DND-41 (cell line): ENCODE measurements at regions not wholly inside any gene's neighbourhood (a gene's known extent, or its start where the extent isn't known, plus 50 kb on each side); places are given as distances from the start of the nearest gene placed in this dataset.

ENCODE experiments used
- ATAC-seq: fragments of 200-7000 bp; cut with Tn5 transposase; 3 replicates; pipeline ENCODE4 v1.9.1; 2021; ENCODE audit warnings: low read depth; ENCODE audit not compliant: insufficient read depth
- DNase-seq: peaks from one replicate; pipeline ENCODE4 v3.0.0-alpha.2; 2020
- H2AFZ ChIP-seq: 2 replicates; pipeline ENCODE4 v1.6.0; 2012; ENCODE audit warnings: low read depth, low read length
- H3K27ac ChIP-seq: 2 replicates; pipeline ENCODE4 v1.5.1; 2012; ENCODE audit warnings: low read length, inconsistent platforms
- H3K27me3 ChIP-seq: fragments of 200-600 bp; sonication (generic); 2 replicates; pipeline ENCODE4 v1.6.0; 2012; ENCODE audit warnings: low read length, mild to moderate bottlenecking, inconsistent platforms; ENCODE audit not compliant: insufficient read depth, poor library complexity
- H3K36me3 ChIP-seq: 2 replicates; pipeline ENCODE4 v1.5.1; 2012; ENCODE audit warnings: low read length, inconsistent platforms; ENCODE audit not compliant: insufficient read depth
- H3K4me1 ChIP-seq: 2 replicates; pipeline ENCODE4 v1.5.1; 2012; ENCODE audit warnings: mild to moderate bottlenecking, low read length; ENCODE audit not compliant: insufficient read depth
- H3K4me2 ChIP-seq: 2 replicates; pipeline ENCODE4 v1.6.0; 2012; ENCODE audit warnings: mild to moderate bottlenecking, moderate library complexity, low read length, inconsistent platforms; ENCODE audit not compliant: insufficient read depth
- H3K4me3 ChIP-seq, 2 experiments: fragments of 200-600 bp in 1 of 2; shearing (Covaris generic) in 1 of 2; 2 replicates each; pipeline ENCODE4 v1.5.1; 2012 to 2016; ENCODE audit warnings: inconsistent platforms in 2 of 2, low read length in 2 of 2, mild to moderate bottlenecking in 2 of 2, low read depth in 1 of 2, moderate library complexity in 1 of 2
- H3K79me2 ChIP-seq: 2 replicates; pipeline ENCODE4 v1.6.0; 2012; ENCODE audit warnings: low read length, inconsistent platforms; ENCODE audit not compliant: insufficient read depth
- H3K9ac ChIP-seq: 2 replicates; pipeline ENCODE4 v1.6.0; 2012; ENCODE audit warnings: low read depth, mild to moderate bottlenecking, inconsistent platforms, low read length, moderate library complexity
- H3K9me3 ChIP-seq: 2 replicates; pipeline ENCODE4 v1.5.1; 2012; ENCODE audit warnings: low read length, moderate library complexity, mild to moderate bottlenecking, inconsistent platforms; ENCODE audit not compliant: insufficient read depth, severe bottlenecking
- H4K20me1 ChIP-seq: 2 replicates; pipeline ENCODE4 v1.6.0; 2012; ENCODE audit warnings: low read length; ENCODE audit not compliant: insufficient read depth
- CTCF ChIP-seq: IDR thresholded peaks from 2 replicates; pipeline ENCODE4 v1.5.1; 2012; ENCODE audit warnings: borderline replicate concordance, low read length, moderate library complexity, mild to moderate bottlenecking; ENCODE audit not compliant: poor library complexity, severe bottlenecking; ENCODE audit errors: extremely low read depth
- EZH2 ChIP-seq: IDR thresholded peaks from 3 replicates; pipeline ENCODE4 v1.6.1; 2012; ENCODE audit warnings: borderline replicate concordance, low read depth, mild to moderate bottlenecking, moderate library complexity, low read length, inconsistent platforms; ENCODE audit not compliant: severe bottlenecking

GRCh38 chr1:87165177-87165576 lies 163.5 kb upstream of the LMO4 start:
- no peak for ATAC-seq
- peaks cover 3% of the 10 kb centered on the region for H3K9me3 ChIP-seq
- no peaks in the 10 kb centered on the region for H3K36me3 ChIP-seq
- H3K4me2 ChIP-seq = no peak overlapping the region
- peaks cover 12% of the 10 kb centered on the region for H3K27me3 ChIP-seq
- no peak overlapping the region for H2AFZ ChIP-seq
- TF ChIP-seq EZH2 = no peak
- TF ChIP-seq CTCF = no peak
- no peaks in the 10 kb centered on the region for H4K20me1 ChIP-seq
- H3K4me1 ChIP-seq = no peaks in the 10 kb centered on the region
- no peak overlapping the region for H3K27ac ChIP-seq
- no peak overlapping the region for H3K9ac ChIP-seq
- no peak for DNase-seq
- no peaks in the 10 kb centered on the region for H3K79me2 ChIP-seq
- no peak overlapping the region for H3K4me3 ChIP-seq

DNA sequence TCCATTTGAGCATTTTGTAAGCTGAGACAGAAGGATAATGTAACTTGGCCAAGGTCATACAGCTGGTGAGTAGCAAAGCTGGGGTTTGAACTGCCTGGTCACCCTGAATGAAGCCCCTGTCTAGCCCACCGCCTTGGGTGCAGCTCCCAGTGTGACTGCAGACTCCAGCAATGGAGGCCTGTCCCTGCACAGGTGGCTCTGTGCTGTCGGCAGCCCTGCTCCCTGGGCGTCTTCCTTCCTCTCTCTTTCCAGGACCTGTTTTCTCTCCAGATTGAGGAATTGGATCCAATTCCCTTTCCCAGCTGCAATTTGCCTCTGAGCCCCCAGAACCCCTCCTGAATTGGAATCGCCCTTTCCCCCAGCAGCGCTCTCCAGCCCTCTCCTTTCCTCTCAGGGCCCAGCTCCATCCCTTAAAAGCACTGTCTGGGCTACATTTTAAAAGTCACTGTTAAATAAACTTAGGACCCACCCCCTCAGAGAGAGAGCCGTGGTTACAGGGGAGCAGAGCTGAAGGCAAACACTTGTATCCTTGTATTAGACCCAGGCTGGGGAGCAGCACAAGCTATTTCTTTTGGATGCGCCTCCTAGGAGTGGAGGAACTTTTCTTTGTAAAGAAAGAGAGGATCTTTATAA lies 161.4 kb upstream of the LMO4 start:
- Histone ChIP-seq H3K36me3 (no peaks in the 10 kb centered on the region), H3K27ac (no peak overlapping the region), H3K79me2 (no peaks in the 10 kb centered on the region), H4K20me1 (no peaks in the 10 kb centered on the region), H3K4me3 (no peak overlapping the region), H3K27me3 (peaks cover 22% of the 10 kb centered on the region), H2AFZ (no peak overlapping the region), H3K4me1 (no peaks in the 10 kb centered on the region), H3K9me3 (no peaks in the 10 kb centered on the region), H3K4me2 (no peak overlapping the region), H3K9ac (no peak overlapping the region)
- DNase-seq (no peak), ATAC-seq (no peak)
- TF ChIP-seq CTCF (no peak), EZH2 (no peak)

- ATAC-seq = no peak
- no peak overlapping the region for H2AFZ ChIP-seq
- no peaks in the 10 kb centered on the region for H3K36me3 ChIP-seq
- H3K4me3 ChIP-seq = no peak overlapping the region
- no peak for DNase-seq
- no peak overlapping the region for H3K4me2 ChIP-seq
- no peaks in the 10 kb centered on the region for H4K20me1 ChIP-seq
- H3K4me1 ChIP-seq = no peaks in the 10 kb centered on the region
- peaks cover 29% of the 10 kb centered on the region for H3K27me3 ChIP-seq
- H3K79me2 ChIP-seq = no peaks in the 10 kb centered on the region
- H3K27ac ChIP-seq = no peak overlapping the region
- no peaks in the 10 kb centered on the region for H3K9me3 ChIP-seq
- no peak overlapping the region for H3K9ac ChIP-seq
- no peak for TF ChIP-seq CTCF
- TF ChIP-seq EZH2 = no peak
These were observed 160.7 kb upstream of the LMO4 start for GRCh38 chr1:87167848-87168525.
